ENCODE measurements at regions not wholly inside any gene's neighbourhood (a gene's known extent, or its start where the extent isn't known, plus 50 kb on each side); places are given as distances from the start of the nearest gene placed in this dataset.

GRCh38 chr17:72588961-72589360 is 468.1 kb downstream of the SOX9 start:
- TF ChIP-seq CTCF (IDR thresholded peaks at IDR 0.05; ENCODE audit: insufficient read depth, low read length, poor library complexity, severe bottlenecking) (no peak), EZH2phosphoT487 (conservative IDR thresholded peaks at IDR 0.05; ENCODE audit: low read length) (no peak)
